WTC11 (cell line): ENCODE measurements at regions not wholly inside any gene's neighbourhood (a gene's known extent, or its start where the extent isn't known, plus 50 kb on each side); places are given as distances from the start of the nearest gene placed in this dataset.

Source experiments
- ATAC-seq: fragments of 200-7000 bp; cut with Tn5 transposase; 2 replicates; pipeline ENCODE4 v1.10.0; 2021; ENCODE audit warnings: mild to moderate bottlenecking, moderate library complexity
- CTCF ChIA-PET: fragments of 300-600 bp; sonication (Branson Sonifier 250); formaldehyde crosslinking; loops from one replicate; lab custom pipeline; 2021; ENCODE audit warnings: antibody characterized with exemption; lab: Charles Lee
- POLR2A ChIA-PET: fragments of 350-600 bp; sonication (Branson Sonifier 250); formaldehyde crosslinking; loops from one replicate; lab custom pipeline; 2021; ENCODE audit warnings: antibody characterized with exemption; lab: Charles Lee
- DNase-seq: peaks from one replicate; pipeline ENCODE4 v3.0.0; 2021; ENCODE audit warnings: low spot score
- H3K27ac Mint-ChIP-seq: 2 replicates; pipeline ENCODE4 v1.8.0; 2021; ENCODE audit warnings: mixed read lengths
- H3K27me3 Mint-ChIP-seq: 2 replicates; pipeline ENCODE4 v1.8.0; 2021; ENCODE audit warnings: low read depth, mild to moderate bottlenecking, moderate library complexity, mixed read lengths
- H3K36me3 Mint-ChIP-seq: 2 replicates; pipeline ENCODE4 v1.8.0; 2021; ENCODE audit warnings: mixed read lengths
- H3K4me1 Mint-ChIP-seq: 2 replicates; pipeline ENCODE4 v1.8.0; 2022; ENCODE audit warnings: mixed read lengths
- H3K4me3 Mint-ChIP-seq: 2 replicates; pipeline ENCODE4 v1.8.0; 2021; ENCODE audit warnings: mild to moderate bottlenecking, moderate library complexity, mixed read lengths
- H3K9me3 Mint-ChIP-seq: 2 replicates; pipeline ENCODE4 v1.8.0; 2021; ENCODE audit warnings: mixed read lengths
- ATF2 ChIP-seq: sonication (generic); formaldehyde crosslinking; IDR thresholded peaks from 2 replicates; pipeline ENCODE4 v1.8.1; 2022; ENCODE audit warnings: low read depth, missing genetic modification reagents, borderline replicate concordance
- ATF3 ChIP-seq: sonication (generic); formaldehyde crosslinking; conservative IDR thresholded peaks from 2 replicates; pipeline ENCODE4 v1.8.1; 2022; ENCODE audit warnings: mild to moderate bottlenecking, missing genetic modification reagents
- ATF6 ChIP-seq: sonication (generic); formaldehyde crosslinking; IDR thresholded peaks from 2 replicates; pipeline ENCODE4 v1.8.1; 2023; ENCODE audit warnings: mild to moderate bottlenecking, missing genetic modification reagents
- CTCF ChIP-seq: fragments of 200-600 bp; IDR thresholded peaks from 2 replicates; pipeline ENCODE4 v1.8.0; 2022; ENCODE audit warnings: antibody characterized with exemption
- E2F4 ChIP-seq: sonication (generic); formaldehyde crosslinking; IDR thresholded peaks from 2 replicates; pipeline ENCODE4 v1.8.1; 2022; ENCODE audit warnings: low read depth, mild to moderate bottlenecking, moderate library complexity, missing genetic modification reagents, borderline replicate concordance
- ERG ChIP-seq: fragments of 250-450 bp; sonication (Bioruptor Pico); IDR thresholded peaks from 2 replicates; pipeline ENCODE4 v1.8.0; 2021; ENCODE audit warnings: mild to moderate bottlenecking
- FOXK1 ChIP-seq: sonication (generic); formaldehyde crosslinking; IDR thresholded peaks from 2 replicates; pipeline ENCODE4 v1.8.0; 2022; ENCODE audit warnings: mild to moderate bottlenecking, moderate library complexity, missing genetic modification reagents
- GTF2I ChIP-seq: fragments of 250-450 bp; sonication (Bioruptor Pico); conservative IDR thresholded peaks from 2 replicates; pipeline ENCODE4 v1.4.0; 2021; ENCODE audit warnings: mild to moderate bottlenecking
- MAX ChIP-seq: sonication (generic); formaldehyde crosslinking; IDR thresholded peaks from 2 replicates; pipeline ENCODE4 v1.8.0; 2022; ENCODE audit warnings: mild to moderate bottlenecking, missing genetic modification reagents
- PRDM15 ChIP-seq: sonication (generic); formaldehyde crosslinking; IDR thresholded peaks from 2 replicates; pipeline ENCODE4 v1.8.0; 2022; ENCODE audit warnings: missing genetic modification reagents
- SOX15 ChIP-seq: fragments of 250-450 bp; sonication (Bioruptor Pico); IDR thresholded peaks from 2 replicates; pipeline ENCODE4 v1.9.0; 2021; ENCODE audit warnings: mild to moderate bottlenecking
- TCF7 ChIP-seq: sonication (generic); formaldehyde crosslinking; IDR thresholded peaks from 2 replicates; pipeline ENCODE4 v1.8.0; 2022; ENCODE audit warnings: mild to moderate bottlenecking, low read depth, missing genetic modification reagents, moderate library complexity
- ZBTB43 ChIP-seq: sonication (generic); formaldehyde crosslinking; IDR thresholded peaks from 2 replicates; pipeline ENCODE4 v1.8.1; 2023; ENCODE audit warnings: mild to moderate bottlenecking, missing genetic modification reagents
- ZNF121 ChIP-seq: sonication (generic); formaldehyde crosslinking; IDR thresholded peaks from 2 replicates; pipeline ENCODE4 v1.8.0; 2023; ENCODE audit warnings: missing genetic modification reagents
- ZNF281 ChIP-seq: sonication (generic); formaldehyde crosslinking; IDR thresholded peaks from 2 replicates; pipeline ENCODE4 v1.8.0; 2023; ENCODE audit warnings: mild to moderate bottlenecking, missing genetic modification reagents
- ZNF671 ChIP-seq: fragments of 250-450 bp; sonication (Bioruptor Pico); IDR thresholded peaks from 2 replicates; pipeline ENCODE4 v1.8.0; 2021; ENCODE audit warnings: mild to moderate bottlenecking

GRCh38 chrX:96112689-96113088, 572.0 kb upstream of the DIAPH2 start:
- ATAC-seq = no peak
- Mint-ChIP-seq H3K4me1 (no peaks in the 10 kb centered on the region), H3K4me3 (no peak overlapping the region), H3K27me3 (no peaks in the 10 kb centered on the region), H3K36me3 (peaks cover 12% of the 10 kb centered on the region; the same call in 1 of the 2 replicates), H3K27ac (no peak overlapping the region), H3K9me3 (peaks cover 38% of the 10 kb centered on the region)
- DNase-seq = no peak
- POLR2A ChIA-PET = no interaction called here
- TF ChIP-seq ZNF671 (CRISPR knock-in tag) (no peak), E2F4 (no peak), CTCF (no peak), ATF2 (no peak), ATF6 (no peak), ATF3 (CRISPR knock-in tag) (no peak), PRDM15 (CRISPR knock-in tag) (no peak), ZBTB43 (CRISPR knock-in tag) (no peak), TCF7 (CRISPR knock-in tag) (no peak), SOX15 (CRISPR knock-in tag) (no peak), ZNF281 (no peak), FOXK1 (CRISPR knock-in tag) (no peak), ZNF121 (no peak), MAX (CRISPR knock-in tag) (no peak), GTF2I (CRISPR knock-in tag) (no peak), ERG (no peak)
- CTCF ChIA-PET = no interaction called here
